Testis (tissue), 2 donors: ENCODE measurements at regions not wholly inside any gene's neighbourhood (a gene's known extent, or its start where the extent isn't known, plus 50 kb on each side); places are given as distances from the start of the nearest gene placed in this dataset.

ENCODE experiments used
- DNase-seq: peaks from one replicate; pipeline ENCODE4 v3.0.0-alpha.2; 2019
- H3K27ac ChIP-seq, 2 donors: fragments of 200-600 bp; sonication (generic); one replicate each; pipeline ENCODE4 v1.5.1; 2019
- H3K27me3 ChIP-seq: fragments of 200-600 bp; sonication (generic); one replicate; pipeline ENCODE4 v1.5.1; 2019
- H3K36me3 ChIP-seq: fragments of 200-600 bp; sonication (generic); one replicate; pipeline ENCODE4 v1.5.1; 2017; ENCODE audit warnings: low read depth; ENCODE audit errors: missing control alignments
- H3K4me1 ChIP-seq: fragments of 200-600 bp; sonication (generic); one replicate; pipeline ENCODE4 v1.5.1; 2019
- H3K4me3 ChIP-seq, 2 donors: fragments of 200-600 bp; sonication (generic); one replicate each; pipeline ENCODE4 v1.5.1; 2017 to 2019
- H3K9me3 ChIP-seq: fragments of 200-600 bp; sonication (generic); one replicate; pipeline ENCODE4 v1.5.1; 2017
- CTCF ChIP-seq, 3 experiments: fragments of 450-650 bp in 2 of 3; fragments of 200-600 bp in 1 of 3; sonication (generic) in 1 of 3; IDR thresholded peaks; one replicate each; pipeline ENCODE4 v1.5.1; 2016 to 2019; ENCODE audit warnings: antibody characterized with exemption in 3 of 3, mild to moderate bottlenecking in 2 of 3, moderate library complexity in 1 of 3
- POLR2A ChIP-seq: fragments of 450-650 bp; IDR thresholded peaks from one replicate; pipeline ENCODE4 v1.6.1; 2017; ENCODE audit warnings: antibody characterized with exemption, mild to moderate bottlenecking, moderate library complexity
- WGBS, 2 donors: methylation state at CpG; one replicate each; pipeline ENCODE4 v1.1.5; 2018; 5-methylcytosine and 5-hydroxymethylcytosine counted together
- intact Hi-C: fragments of 100-400 bp; cut with DNase I; formaldehyde crosslinking; loops from one replicate; pipeline ENCODE4 v1.15.1; 2023; ENCODE audit warnings: low total_unique reads

- Histone ChIP-seq H3K36me3 (no peaks in the 10 kb centered on the region), H3K27ac (no peak overlapping the region), H3K4me1 (no peaks in the 10 kb centered on the region), H3K4me3 (no peak overlapping the region), H3K27me3 (no peaks in the 10 kb centered on the region), H3K9me3 (no peaks in the 10 kb centered on the region)
- TF ChIP-seq CTCF (IDR thresholded peaks at IDR 0.05) (no peak), POLR2A (no peak)
- intact Hi-C loops = no loop called here
- no peak for DNase-seq
- 68 to 77% methylated on average over 3 of the region's 3 CpGs for WGBS, 2 donors
These were observed 1829.9 kb downstream of the EFNA5 start for GRCh38 chr5:105840800-105841199.

DNA sequence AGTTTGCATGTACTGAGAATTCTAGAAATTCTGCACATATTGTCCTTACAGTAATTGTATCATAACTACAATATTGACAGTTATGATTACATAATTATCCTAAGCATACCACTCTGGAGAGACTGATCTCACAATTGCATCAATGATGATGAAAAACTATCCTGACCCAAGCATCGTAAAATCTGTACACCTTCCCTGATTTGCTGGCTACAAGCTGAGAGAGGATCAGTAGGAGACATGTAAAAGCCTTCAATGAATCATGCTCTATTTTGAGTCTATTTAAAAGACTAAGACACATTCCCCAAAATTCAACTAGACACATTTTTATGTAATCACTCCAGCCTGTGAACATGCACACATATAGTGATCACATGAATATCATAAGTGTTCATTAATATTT lies 1833.8 kb downstream of the EFNA5 start:
- H3K36me3 ChIP-seq = no peaks in the 10 kb centered on the region
- DNase-seq = no peak
- H3K9me3 ChIP-seq = no peaks in the 10 kb centered on the region
- no peaks in the 10 kb centered on the region for H3K27me3 ChIP-seq
- TF ChIP-seq POLR2A = no peak
- TF ChIP-seq CTCF (IDR thresholded peaks at IDR 0.05) = no peak
- 85 to 87% methylated on average over 1 of the region's 1 CpG for WGBS, 2 donors
- H3K4me3 ChIP-seq = no peak overlapping the region
- H3K27ac ChIP-seq = no peak overlapping the region
- intact Hi-C loops = no loop called here
- H3K4me1 ChIP-seq = no peaks in the 10 kb centered on the region

GRCh38 chr5:105836268-105836667 lies 1834.5 kb downstream of the EFNA5 start:
- intact Hi-C loops = no loop called here
- no peak for DNase-seq
- Histone ChIP-seq H3K36me3 (no peaks in the 10 kb centered on the region), H3K4me1 (no peaks in the 10 kb centered on the region), H3K27ac (no peak overlapping the region), H3K4me3 (no peak overlapping the region), H3K9me3 (no peaks in the 10 kb centered on the region), H3K27me3 (no peaks in the 10 kb centered on the region)
- no peak for TF ChIP-seq CTCF (IDR thresholded peaks at IDR 0.05)
- TF ChIP-seq POLR2A = no peak

GRCh38 chr5:105828821-105829220 lies 1841.9 kb downstream of the EFNA5 start:
- no peaks in the 10 kb centered on the region for H3K9me3 ChIP-seq
- no peaks in the 10 kb centered on the region for H3K4me1 ChIP-seq
- WGBS, 2 donors = 86 to 96% methylated on average over 1 of the region's 1 CpG
- no peak overlapping the region for H3K4me3 ChIP-seq
- DNase-seq = no peak
- no peak overlapping the region for H3K27ac ChIP-seq
- H3K36me3 ChIP-seq = no peaks in the 10 kb centered on the region
- no peak for TF ChIP-seq CTCF (IDR thresholded peaks at IDR 0.05)
- TF ChIP-seq POLR2A = no peak
- intact Hi-C loops = no loop called here
- H3K27me3 ChIP-seq = no peaks in the 10 kb centered on the region

- Histone ChIP-seq H3K4me3 (no peak overlapping the region), H3K27ac (no peak overlapping the region), H3K27me3 (no peaks in the 10 kb centered on the region), H3K4me1 (no peaks in the 10 kb centered on the region), H3K9me3 (no peaks in the 10 kb centered on the region), H3K36me3 (no peaks in the 10 kb centered on the region)
- DNase-seq = no peak
- TF ChIP-seq CTCF (IDR thresholded peaks at IDR 0.05) = no peak
- TF ChIP-seq POLR2A = no peak
- intact Hi-C loops = no loop called here
- WGBS, 2 donors = 71 to 80% methylated on average over 2 of the region's 2 CpGs
These were observed 1848.9 kb downstream of the EFNA5 start for GRCh38 chr5:105821800-105822199.
